GM19467 (cell line): ENCODE measurements at regions not wholly inside any gene's neighbourhood (a gene's known extent, or its start where the extent isn't known, plus 50 kb on each side); places are given as distances from the start of the nearest gene placed in this dataset.
A peak's percentile ranks its signal among the peaks of the same experiment; 100 is the strongest.

Source experiments
- ATAC-seq: cut with Tn5 transposase; IDR thresholded peaks from one replicate; pipeline ENCODE4 v1.9.1; 2021; ENCODE audit warnings: mild to moderate bottlenecking, moderate library complexity; ENCODE audit not compliant: unreplicated experiment

DNA sequence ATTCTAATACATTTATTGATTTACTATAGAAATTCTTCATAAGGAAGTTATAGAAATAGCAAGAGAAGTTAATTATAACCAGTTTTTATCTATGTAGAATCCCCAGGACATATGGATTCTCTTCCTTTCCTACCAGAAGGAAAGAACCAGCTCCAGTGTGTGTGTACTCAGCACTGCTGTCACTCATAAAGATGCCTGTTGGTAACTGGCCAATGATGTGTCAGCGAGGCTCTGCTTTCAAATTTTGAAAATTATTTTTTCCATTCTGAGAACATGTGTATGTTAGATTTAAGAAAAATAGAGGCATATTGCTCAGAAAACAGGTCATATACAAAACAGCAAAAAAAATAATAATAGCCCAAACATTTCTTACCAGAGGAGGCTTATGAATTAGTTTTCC is 814.8 kb upstream of the IGFBP7 start:
- ATAC-seq: no peak

DNA sequence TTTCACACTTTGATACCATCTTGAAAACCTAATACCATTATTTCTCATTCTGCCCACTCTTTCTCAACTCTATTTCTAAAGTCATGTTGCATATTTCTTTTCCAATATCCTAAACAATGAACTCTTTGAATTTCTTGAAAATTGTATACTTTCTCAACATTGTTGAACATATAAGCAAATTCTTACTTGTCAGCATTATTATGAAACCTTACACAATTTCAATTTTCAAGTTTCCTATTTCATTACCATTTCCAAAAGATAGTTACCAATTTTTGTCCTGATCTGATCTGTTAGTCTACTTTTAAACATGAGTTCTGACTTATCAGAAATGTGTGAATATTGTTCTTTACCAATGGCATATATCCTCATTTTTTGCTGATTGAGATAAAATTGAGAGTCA is 806.3 kb upstream of the IGFBP7 start:
- ATAC-seq: no peak

- no peak for ATAC-seq
Measured at GRCh38 chr4:57911203-57911602, 801.0 kb upstream of the IGFBP7 start.

DNA sequence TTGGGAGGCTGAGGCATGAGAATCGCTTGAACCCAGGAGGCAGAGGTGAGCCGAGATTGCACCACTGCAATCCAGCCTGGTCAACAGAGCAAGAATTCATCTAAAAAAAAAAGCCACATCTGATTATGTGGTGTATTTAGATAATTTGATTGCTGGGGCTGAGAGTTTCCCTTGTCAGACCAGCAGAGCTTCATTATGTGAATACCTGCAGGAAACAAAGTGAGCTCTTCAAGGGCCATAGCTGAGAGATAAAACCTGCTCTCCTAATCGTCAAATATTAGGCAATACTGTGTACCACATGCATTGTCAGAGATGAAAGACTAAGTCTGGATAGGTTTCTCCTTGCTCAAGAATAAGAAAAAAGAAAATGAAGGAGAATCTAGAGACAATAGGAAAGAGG is 800.0 kb upstream of the IGFBP7 start:
- ATAC-seq: no peak

GRCh38 chr4:57905965-57906364 is 795.8 kb upstream of the IGFBP7 start:
- no peak for ATAC-seq

DNA sequence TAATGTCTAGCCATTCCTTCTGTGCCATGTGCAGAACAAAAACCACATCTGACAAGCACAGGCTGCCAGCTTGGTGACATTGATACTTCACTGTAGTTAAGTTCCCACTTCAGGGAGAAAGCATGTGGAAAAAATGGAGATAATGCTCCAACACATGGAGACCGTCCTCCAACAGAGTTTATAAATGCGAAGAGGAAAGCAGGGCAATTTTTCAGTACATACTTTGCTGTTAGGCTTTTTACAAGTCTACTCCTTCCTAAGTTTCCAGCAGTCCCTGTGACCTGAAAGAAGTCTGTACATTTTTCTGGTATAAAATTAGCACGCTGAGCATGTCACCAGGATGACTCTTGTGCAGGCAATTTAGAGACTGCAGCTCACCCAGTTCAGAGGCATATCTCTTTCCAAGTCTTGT is 766.9 kb upstream of the IGFBP7 start:
- ATAC-seq: no peak

DNA sequence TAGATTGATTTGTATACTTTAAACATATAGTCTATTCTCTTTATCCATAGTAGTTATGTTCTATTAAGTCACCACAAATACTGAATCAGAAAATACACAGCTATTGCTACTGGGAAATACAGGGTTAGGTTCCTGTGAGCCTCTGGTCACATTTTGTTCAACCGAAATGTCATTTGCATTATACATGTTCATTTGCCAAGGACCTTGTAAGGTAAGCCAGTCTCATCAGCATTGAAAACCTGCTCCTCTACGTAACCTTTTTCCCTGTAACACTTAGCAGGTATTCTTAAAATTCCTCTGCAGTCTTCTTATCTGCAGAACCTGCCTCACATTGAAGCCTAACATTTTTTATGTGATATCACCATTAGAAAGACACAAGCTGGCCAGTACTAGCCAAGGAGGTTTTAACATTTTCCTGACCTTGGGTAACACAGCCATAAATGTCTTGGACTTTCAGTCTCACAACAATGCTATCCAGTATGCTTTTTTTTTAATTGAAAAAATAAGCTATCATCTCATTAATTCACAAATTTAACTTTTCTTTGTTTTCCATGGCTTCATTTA is 765.7 kb upstream of the IGFBP7 start:
- ATAC-seq: no peak

GRCh38 chr4:57866468-57867171 is 756.4 kb upstream of the IGFBP7 start:
- ATAC-seq: no peak

DNA sequence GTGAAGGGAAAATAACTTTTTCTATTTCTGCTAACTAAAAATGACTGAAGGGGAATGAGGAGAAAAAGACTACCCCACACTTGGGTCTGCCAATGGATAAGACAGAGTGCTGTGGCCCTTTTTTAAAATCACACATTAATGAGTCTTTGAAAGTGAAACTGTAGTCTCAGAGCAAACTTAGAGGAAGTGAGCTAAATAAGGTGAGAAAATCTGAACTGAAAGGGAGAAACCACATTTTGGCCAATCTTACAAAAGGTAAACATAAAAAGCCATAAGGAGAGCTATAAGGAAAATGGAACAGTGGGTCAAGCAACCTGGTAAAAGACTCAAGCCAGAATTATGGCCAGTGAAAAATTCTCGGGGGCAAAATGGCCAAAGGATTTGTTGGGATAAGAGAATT is 755.1 kb upstream of the IGFBP7 start:
- peak; percentile 90 for ATAC-seq

DNA sequence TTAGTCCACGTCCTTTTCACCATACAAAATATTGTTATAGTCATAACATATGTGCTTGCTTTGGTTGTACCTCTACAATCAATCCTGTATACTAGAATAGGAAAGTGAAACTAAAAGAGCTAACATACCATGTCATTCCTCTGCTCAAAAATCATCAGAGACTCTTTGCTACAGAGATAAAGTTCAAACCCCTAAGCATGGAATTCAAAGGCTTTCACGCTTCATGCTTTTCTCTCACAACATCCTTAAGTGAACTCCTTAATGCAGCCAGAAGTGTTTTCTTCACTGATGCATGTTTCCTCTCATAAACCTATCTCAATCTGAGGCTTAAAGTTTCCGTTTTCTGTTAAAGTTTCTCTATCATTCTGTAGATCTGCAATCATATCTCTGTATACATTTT is 744.6 kb upstream of the IGFBP7 start:
- peak; percentile 72 for ATAC-seq

- ATAC-seq: no peak
Measured at GRCh38 chr4:57850141-57850540, 740.0 kb upstream of the IGFBP7 start.

DNA sequence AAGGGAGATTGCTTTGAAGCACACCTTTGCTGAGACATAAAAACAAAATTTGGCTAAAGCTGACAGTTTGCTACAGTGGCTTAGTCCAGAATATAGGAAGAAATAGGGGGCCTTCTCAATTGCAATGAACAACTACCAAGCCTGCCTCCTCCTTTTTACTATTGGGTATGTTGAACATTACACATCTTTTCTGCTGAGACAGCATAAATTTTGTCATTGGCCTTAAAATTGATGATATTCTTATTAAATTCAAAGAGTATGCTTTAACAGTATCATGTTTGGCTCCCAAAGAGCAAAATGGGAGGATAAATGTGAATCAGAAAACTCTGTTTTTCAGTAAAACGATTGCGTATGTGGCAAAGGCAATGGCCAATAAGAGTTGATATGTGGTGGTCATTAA is 721.9 kb upstream of the IGFBP7 start:
- no peak for ATAC-seq

DNA sequence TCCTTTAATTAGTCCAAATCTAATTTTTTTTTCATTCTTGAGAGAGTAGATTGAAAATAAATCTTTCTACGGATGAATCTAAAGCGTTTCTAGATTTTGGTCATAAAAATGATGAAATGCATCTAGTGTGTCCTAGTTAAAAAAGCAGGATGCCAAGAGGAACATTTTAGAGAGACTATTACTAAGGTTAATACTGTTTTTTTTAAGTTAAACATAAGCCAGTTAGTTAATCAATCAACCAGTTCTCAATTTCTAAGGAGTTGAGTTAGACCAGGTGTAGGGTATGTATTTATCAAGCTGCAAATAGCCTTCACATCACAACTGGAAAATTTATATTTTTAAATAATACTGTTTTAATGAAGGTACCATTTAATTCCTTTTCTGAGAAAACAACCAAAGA is 679.5 kb upstream of the IGFBP7 start:
- ATAC-seq: no peak

GRCh38 chr4:57777876-57778275 is 667.7 kb upstream of the IGFBP7 start:
- no peak for ATAC-seq

DNA sequence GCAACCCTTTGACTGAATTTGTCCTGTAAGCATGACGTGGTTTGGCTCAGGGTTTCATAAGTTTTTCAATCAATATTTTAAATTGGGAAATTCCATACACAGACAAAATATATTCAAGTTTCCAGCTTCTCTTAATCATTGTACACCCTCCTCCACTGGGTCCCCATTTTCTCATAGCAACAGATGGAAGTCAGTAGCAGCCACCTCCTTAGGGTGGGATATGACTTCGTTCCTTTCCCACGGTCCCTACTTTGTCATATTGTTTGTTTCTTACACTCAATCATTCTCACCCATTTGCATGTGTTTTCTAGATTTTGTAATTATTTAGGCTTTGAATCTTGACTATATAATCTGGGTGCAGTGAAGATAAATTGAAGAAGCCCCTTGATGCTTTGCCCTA is 664.5 kb upstream of the IGFBP7 start:
- no peak for ATAC-seq

DNA sequence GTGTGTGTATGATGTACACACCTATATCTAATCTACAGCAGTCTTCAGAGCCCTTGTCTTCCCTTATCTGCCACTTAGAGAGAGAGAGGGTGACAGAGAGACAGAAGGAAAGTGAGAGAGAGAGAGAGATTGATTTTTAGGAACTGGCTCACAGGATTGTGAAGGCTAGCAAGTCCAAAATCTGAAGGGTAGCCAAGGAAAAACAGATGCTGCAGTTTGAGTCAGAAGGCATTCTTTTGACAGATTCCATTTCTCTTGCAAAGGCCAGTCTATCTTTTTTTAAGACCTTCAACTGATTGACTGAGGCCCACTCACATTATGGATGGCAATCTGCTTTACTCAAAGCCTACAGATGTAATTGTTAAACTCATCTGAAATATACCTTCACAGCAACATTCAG is 664.0 kb upstream of the IGFBP7 start:
- ATAC-seq: no peak

DNA sequence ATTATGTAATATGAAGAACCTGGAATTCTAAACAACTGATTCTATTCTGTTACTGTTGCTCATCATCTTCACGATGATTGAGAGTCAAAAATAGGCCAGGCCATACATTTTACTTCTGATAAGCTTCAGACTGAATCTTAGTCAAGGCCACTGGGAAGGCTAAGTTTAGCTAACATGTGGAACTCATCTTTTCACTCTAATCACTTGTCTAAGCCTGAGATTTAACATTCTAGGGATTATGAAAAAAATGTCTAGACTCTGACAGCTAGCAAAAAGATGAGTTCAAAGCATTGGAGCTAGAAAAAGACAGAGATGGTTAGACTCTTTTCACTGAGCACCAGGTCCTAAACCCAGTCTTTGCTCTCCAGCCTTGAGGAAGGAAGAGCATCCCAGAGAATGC is 656.2 kb upstream of the IGFBP7 start:
- no peak for ATAC-seq

DNA sequence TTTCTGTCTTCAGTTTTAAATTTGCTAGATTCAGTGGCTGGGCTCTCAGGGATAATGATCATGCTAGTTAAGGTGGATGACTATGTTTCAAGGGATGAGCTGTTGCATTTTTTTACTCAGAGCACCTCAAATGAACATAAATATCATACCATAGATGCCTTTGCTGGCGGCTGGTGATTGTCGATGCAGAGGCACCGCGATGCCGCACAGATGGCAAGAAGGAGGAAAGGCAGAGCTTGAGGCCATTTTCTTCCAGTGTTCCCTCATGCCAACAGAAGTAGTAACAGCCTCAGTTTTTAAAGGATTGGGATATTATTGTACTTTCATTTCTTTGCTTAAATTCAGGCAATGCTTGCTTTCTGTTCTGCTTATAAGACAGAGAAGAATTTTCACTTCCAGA is 654.7 kb upstream of the IGFBP7 start:
- ATAC-seq: no peak

DNA sequence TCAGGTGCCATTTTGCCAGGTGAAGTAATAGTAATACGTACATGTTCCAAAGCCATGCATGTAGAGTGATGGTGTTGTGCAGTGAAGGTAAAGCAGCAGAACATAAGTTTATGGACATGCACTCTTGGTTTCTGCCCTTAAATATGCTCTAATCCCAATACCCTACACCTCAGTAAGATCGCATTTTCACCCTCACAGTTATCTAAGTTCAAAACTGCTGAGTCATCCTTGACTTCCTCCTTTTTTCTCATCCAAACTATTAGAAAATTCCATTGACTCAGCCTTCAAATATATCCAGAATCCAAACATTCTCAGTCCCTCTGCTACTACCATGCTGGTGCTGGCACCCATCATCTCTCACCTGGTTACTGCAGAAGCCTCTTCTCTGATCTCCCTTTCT is 652.9 kb upstream of the IGFBP7 start:
- ATAC-seq: no peak

DNA sequence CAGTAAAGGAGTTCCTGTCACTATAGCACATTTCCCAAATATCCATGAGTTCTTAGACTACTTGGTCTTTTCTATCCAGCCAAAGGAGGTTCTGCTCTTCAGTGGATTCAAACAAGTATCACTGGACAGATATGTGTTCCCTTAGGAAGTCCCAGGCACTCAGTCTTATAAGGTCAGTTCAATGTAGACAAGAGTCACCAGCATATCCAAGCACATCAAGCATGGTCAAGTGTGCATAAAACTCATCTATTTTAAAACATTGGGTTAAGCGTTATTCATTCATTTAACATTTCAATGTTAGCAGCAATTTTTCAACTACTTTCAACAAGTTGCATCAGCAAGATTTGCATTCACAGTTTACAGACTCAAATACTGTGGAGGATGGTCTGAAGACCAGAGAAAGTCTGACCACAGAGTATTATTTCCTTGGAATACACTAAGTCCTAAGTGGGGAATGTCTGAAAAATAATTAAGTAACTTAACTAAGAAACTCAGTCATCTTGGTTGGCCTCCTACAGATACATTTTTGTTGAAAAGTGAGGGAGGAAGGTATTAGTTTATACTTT is 630.5 kb upstream of the IGFBP7 start:
- ATAC-seq: no peak

DNA sequence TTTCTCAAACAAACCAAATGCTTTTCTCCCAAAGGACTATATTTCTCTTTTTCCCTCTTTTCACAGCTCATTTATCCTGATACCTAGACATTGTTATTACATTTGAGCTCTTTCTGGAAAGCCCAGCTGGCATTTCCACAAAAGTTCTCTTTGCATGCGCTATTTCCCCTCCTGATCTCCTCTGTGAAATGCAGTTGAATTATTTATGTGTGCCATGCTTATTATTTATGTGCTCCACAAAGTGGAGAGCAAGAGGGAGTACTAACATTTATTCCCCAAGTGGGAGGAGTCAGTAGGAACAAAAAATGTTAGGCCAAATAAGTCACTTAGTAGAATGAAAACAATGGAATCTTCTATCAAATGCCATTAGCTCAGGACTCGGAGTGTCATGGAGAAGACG is 626.6 kb upstream of the IGFBP7 start:
- ATAC-seq: no peak

GRCh38 chr4:57734104-57734670 is 624.0 kb upstream of the IGFBP7 start:
- ATAC-seq: no peak
